VCaP (cell line): ENCODE measurements at regions not wholly inside any gene's neighbourhood (a gene's known extent, or its start where the extent isn't known, plus 50 kb on each side); places are given as distances from the start of the nearest gene placed in this dataset.

Experiments used
- H3K27ac ChIP-seq: fragments of 450-650 bp; 2 replicates; pipeline ENCODE4 v1.5.1; 2017
- TF ChIP-seq, protein P1 (sequence below): fragments of 450-650 bp; conservative IDR thresholded peaks from 2 replicates; pipeline ENCODE4 v1.5.1; 2017; ENCODE audit warnings: mild to moderate bottlenecking, moderate library complexity

DNA sequence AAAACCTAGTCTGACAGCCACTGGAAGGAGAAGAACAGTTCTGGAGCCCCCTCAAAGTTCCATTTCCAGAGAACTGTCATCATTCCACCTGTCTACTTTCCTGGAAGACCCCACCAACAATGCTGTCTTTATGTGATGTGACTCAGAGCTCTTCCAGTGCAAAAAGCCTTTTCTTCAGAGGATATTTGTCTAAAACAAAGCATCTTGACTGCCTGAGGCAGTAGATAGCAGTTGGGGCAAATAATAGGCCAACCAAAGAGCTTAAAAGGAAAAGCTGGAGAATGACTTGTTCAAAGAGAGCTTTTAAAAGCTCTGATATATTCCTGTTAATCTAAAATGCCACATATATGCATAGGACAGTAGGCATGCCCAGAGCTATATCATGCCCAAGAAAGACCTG is 62.6 kb downstream of the MIS18A start:
- TF ChIP-seq, protein P1, sequence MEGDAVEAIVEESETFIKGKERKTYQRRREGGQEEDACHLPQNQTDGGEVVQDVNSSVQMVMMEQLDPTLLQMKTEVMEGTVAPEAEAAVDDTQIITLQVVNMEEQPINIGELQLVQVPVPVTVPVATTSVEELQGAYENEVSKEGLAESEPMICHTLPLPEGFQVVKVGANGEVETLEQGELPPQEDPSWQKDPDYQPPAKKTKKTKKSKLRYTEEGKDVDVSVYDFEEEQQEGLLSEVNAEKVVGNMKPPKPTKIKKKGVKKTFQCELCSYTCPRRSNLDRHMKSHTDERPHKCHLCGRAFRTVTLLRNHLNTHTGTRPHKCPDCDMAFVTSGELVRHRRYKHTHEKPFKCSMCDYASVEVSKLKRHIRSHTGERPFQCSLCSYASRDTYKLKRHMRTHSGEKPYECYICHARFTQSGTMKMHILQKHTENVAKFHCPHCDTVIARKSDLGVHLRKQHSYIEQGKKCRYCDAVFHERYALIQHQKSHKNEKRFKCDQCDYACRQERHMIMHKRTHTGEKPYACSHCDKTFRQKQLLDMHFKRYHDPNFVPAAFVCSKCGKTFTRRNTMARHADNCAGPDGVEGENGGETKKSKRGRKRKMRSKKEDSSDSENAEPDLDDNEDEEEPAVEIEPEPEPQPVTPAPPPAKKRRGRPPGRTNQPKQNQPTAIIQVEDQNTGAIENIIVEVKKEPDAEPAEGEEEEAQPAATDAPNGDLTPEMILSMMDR = no peak
- no peak overlapping the region for H3K27ac ChIP-seq

DNA sequence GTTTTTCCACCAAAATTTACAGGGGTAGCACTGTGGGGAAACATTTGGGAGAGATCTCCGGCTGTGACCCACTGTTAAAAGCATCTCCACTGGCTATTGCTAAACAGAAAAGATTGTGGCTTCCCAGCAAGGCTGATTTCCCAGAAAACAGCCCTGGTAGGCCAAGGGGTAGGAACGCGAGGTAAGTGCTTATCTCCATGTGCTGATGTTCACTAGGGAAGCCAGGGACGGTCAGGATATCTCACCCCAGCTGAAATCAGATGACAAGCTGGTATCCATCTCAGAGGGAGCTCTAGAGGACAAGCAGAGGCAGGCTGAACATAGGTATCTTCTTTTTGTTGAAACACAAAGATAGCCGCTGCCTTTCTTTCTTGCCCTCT is 63.6 kb downstream of the MIS18A start:
- TF ChIP-seq, protein P1 = no peak

DNA sequence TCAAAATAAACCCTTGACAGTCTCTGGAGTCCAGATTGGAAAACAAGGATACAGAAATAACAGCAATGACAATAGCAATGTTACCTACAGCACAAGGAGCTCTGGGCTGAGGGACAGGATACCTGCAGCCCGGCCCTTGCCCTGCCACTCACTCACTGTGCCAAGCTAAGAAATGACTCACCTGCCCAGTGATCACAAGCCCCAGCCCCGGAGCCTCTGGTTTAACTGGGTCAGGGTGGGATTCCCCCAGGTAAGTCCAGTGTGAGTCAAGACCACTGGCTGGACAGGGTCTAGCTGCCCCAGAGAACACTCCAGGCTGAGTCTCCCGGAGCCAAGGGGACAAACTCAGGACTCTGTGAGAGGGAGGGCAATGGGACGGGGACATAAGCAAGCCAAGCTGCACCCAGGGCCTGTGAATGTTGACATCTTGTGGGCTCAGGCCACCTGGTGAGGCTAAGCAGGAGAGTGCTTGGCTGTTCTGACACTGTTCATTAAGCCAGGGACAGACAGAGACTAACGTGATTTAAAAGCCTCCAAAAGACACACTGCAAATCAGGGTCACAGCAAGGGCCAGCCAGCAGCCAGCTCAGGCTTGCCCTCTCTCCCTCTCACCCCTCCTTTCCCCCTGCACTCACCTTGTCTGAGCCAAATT is 64.1 kb downstream of the MIS18A start:
- TF ChIP-seq, protein P1 = no peak
- no peak overlapping the region for H3K27ac ChIP-seq

More for the DNA sequence above, 63.6 kb downstream of the MIS18A start:
- no peak overlapping the region for H3K27ac ChIP-seq

DNA sequence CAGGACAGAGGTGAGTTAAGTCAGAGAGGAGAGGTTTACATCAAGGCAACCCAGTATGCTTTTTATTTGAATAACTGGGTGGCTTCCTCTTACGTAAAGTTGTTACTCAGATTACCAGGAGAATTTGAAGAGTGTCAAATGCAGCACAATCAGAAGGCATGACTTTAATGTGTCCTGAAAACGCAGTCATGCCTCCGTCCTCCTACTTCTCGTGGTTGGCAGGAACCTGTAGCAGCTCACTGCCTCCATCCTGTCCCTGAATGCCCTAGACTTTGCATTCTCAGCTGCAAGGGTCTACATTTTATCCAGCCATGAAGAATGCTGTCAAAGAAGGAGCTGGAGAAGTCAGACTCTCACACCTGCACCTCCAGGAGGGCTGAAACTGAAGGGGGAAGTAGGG is 66.7 kb downstream of the MIS18A start:
- no peak overlapping the region for H3K27ac ChIP-seq
- TF ChIP-seq, protein P1 = no peak

DNA sequence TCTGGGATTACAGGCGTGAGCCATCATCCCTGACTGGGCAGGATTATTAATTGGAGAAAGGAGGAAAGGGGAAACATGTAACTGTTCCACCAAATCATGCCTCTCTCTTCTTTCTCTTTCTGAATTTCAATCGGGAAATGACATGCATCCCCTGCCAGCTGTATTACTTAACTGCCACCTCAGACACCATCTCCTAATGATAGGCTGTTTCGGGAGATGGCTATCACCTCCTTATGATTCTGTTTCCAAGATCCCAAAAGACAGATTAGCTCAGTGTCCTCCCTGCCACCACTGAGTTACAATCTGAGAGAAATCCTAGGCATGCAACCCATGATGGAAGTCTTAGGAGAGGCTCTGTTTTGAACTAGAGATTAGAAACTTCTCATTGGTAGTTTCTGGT is 67.5 kb downstream of the MIS18A start:
- TF ChIP-seq, protein P1 = no peak
- H3K27ac ChIP-seq = no peak overlapping the region

DNA sequence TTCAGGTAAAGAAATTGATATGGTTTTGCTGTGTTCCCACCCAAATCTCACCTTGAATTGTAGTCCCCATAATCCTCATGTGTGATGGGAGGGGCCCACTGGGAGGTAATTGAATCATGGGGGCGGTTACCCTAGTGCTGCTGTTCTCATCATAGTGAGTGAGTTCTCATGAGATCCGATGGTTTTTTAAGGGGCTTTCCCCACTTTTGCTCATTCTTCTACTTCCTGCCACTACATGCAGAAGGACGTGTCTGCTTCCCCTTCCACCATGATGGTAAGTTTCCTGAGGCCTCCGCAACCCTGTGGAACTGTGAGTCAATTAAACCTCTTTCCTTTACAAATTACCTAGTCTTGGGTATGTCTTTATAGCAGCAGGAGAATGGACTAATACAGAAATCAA is 69.3 kb downstream of the MIS18A start:
- no peak overlapping the region for H3K27ac ChIP-seq
- TF ChIP-seq, protein P1 = no peak

DNA sequence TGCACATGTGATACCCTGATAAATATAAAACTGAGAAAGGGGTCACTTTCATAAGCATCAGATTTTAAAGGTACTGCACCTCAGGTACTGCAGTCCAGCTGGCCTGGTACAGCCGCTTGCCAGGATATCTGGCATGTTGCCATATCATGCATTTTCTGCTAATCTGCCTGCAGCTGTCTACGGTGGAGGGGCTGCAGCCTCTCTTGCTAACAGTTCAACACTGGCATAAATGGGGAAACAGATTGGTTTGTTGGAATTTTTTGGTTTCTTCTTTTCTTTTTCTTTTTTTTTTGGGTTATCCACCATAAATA is 71.5 kb downstream of the MIS18A start:
- TF ChIP-seq, protein P1 = no peak
- no peak overlapping the region for H3K27ac ChIP-seq
